ENCODE measurements at regions not wholly inside any gene's neighbourhood (a gene's known extent, or its start where the extent isn't known, plus 50 kb on each side); places are given as distances from the start of the nearest gene placed in this dataset.

DNA sequence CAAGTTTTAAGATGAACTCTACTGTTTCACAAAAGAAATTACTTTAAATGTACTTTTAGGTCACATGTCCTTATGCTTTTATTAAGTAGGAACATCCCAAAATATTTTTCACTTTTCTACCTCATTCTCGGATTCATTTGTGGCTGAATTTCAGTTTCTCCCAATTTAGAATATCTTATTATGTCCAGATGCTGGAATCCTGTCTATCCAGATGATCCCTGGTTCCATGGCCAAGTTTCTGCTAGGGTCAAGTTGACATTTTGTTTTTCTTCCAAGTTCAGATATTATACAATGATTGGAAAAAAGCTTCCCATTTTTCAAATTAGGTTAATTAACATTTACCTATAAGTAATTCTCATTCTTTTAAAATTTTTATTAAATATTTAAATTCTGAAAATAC is 181.8 kb upstream of the SLC16A7 start:
- Histone ChIP-seq H3K79me2 (no peaks in the 10 kb centered on the region), H2AFZ (no peak overlapping the region), H3K36me3 (replicated peaks; ENCODE audit: insufficient read depth, low read depth) (no peaks in the 10 kb centered on the region), H3K27me3 (no peaks in the 10 kb centered on the region), H3K4me2 (no peak overlapping the region), H4K20me1 (ENCODE audit: insufficient read depth, poor library complexity, severe bottlenecking) (no peaks in the 10 kb centered on the region), H3K27ac (no peak overlapping the region), H3K4me1 (ENCODE audit: insufficient read depth) (no peaks in the 10 kb centered on the region), H3K4me3 (no peak overlapping the region), H3K9me3 (ENCODE audit: low read depth) (no peaks in the 10 kb centered on the region), H3K9me2 (replicated peaks; ENCODE audit: insufficient read depth) (no peaks in the 10 kb centered on the region)
- WGBS (ENCODE audit: low lambda C conversion rate, missing lambda C conversion rate) = 89% methylated on average over 1 of the region's 1 CpG
- no peak for TF ChIP-seq EZH2phosphoT487 (IDR thresholded peaks at IDR 0.05; ENCODE audit: low read depth, severe bottlenecking, unreplicated experiment)
- no peak for TF ChIP-seq CTCF (IDR thresholded peaks at IDR 0.05; ENCODE audit: poor library complexity)
- no peak for TF ChIP-seq EZH2 (IDR thresholded peaks at IDR 0.05; ENCODE audit: borderline replicate concordance)
- no peak for DNase-seq (ENCODE audit: low spot score)

- no peak overlapping the region for H3K4me2 ChIP-seq
- no peaks in the 10 kb centered on the region for H3K9me3 ChIP-seq (ENCODE audit: low read depth)
- H3K27ac ChIP-seq = no peak overlapping the region
- no peaks in the 10 kb centered on the region for H4K20me1 ChIP-seq (ENCODE audit: insufficient read depth, poor library complexity, severe bottlenecking)
- no peak for DNase-seq (ENCODE audit: low spot score)
- no peak overlapping the region for H3K4me3 ChIP-seq
- H2AFZ ChIP-seq = no peak overlapping the region
- 73% methylated on average over 1 of the region's 1 CpG for WGBS (ENCODE audit: low lambda C conversion rate, missing lambda C conversion rate)
- peaks cover 5% of the 10 kb centered on the region for H3K4me1 ChIP-seq (ENCODE audit: insufficient read depth)
- no peaks in the 10 kb centered on the region for H3K9me2 ChIP-seq (replicated peaks; ENCODE audit: insufficient read depth)
- no peaks in the 10 kb centered on the region for H3K36me3 ChIP-seq (replicated peaks; ENCODE audit: insufficient read depth, low read depth)
- TF ChIP-seq CTCF (IDR thresholded peaks at IDR 0.05; ENCODE audit: poor library complexity) = no peak
- no peak for TF ChIP-seq EZH2phosphoT487 (IDR thresholded peaks at IDR 0.05; ENCODE audit: low read depth, severe bottlenecking, unreplicated experiment)
- TF ChIP-seq EZH2 (IDR thresholded peaks at IDR 0.05; ENCODE audit: borderline replicate concordance) = no peak
- H3K79me2 ChIP-seq = no peaks in the 10 kb centered on the region
- no peaks in the 10 kb centered on the region for H3K27me3 ChIP-seq
Observed at GRCh38 chr12:59408431-59408830, 187.4 kb upstream of the SLC16A7 start.

- no peaks in the 10 kb centered on the region for H3K9me3 ChIP-seq (ENCODE audit: low read depth)
- H3K27me3 ChIP-seq = no peaks in the 10 kb centered on the region
- no peaks in the 10 kb centered on the region for H4K20me1 ChIP-seq (ENCODE audit: insufficient read depth, poor library complexity, severe bottlenecking)
- WGBS (ENCODE audit: low lambda C conversion rate, missing lambda C conversion rate) = 74% methylated on average over 2 of the region's 2 CpGs
- H2AFZ ChIP-seq = no peak overlapping the region
- no peak overlapping the region for H3K27ac ChIP-seq
- DNase-seq (ENCODE audit: low spot score) = no peak
- H3K4me3 ChIP-seq = no peak overlapping the region
- peaks cover 5% of the 10 kb centered on the region for H3K4me1 ChIP-seq (ENCODE audit: insufficient read depth)
- TF ChIP-seq CTCF (IDR thresholded peaks at IDR 0.05; ENCODE audit: poor library complexity) (no peak), EZH2phosphoT487 (IDR thresholded peaks at IDR 0.05; ENCODE audit: low read depth, severe bottlenecking, unreplicated experiment) (no peak), EZH2 (IDR thresholded peaks at IDR 0.05; ENCODE audit: borderline replicate concordance) (no peak)
- no peak overlapping the region for H3K4me2 ChIP-seq
- H3K79me2 ChIP-seq = no peaks in the 10 kb centered on the region
- H3K36me3 ChIP-seq (replicated peaks; ENCODE audit: insufficient read depth, low read depth) = no peaks in the 10 kb centered on the region
- no peaks in the 10 kb centered on the region for H3K9me2 ChIP-seq (replicated peaks; ENCODE audit: insufficient read depth)
Observed at GRCh38 chr12:59407799-59408198, 188.0 kb upstream of the SLC16A7 start.

- DNase-seq (ENCODE audit: low spot score) = no peak
Observed at GRCh38 chr12:59405992-59406391, 189.8 kb upstream of the SLC16A7 start.

More at GRCh38 chr12:59405992-59406391, 189.8 kb upstream of the SLC16A7 start:
- Histone ChIP-seq H3K9me3 (ENCODE audit: low read depth) (no peaks in the 10 kb centered on the region), H3K36me3 (replicated peaks; ENCODE audit: insufficient read depth, low read depth) (no peaks in the 10 kb centered on the region), H3K4me2 (no peak overlapping the region), H3K4me1 (ENCODE audit: insufficient read depth) (peaks cover 5% of the 10 kb centered on the region), H3K4me3 (no peak overlapping the region), H2AFZ (no peak overlapping the region), H3K79me2 (no peaks in the 10 kb centered on the region), H4K20me1 (ENCODE audit: insufficient read depth, poor library complexity, severe bottlenecking) (no peaks in the 10 kb centered on the region), H3K27me3 (no peaks in the 10 kb centered on the region), H3K27ac (no peak overlapping the region), H3K9me2 (replicated peaks; ENCODE audit: insufficient read depth) (no peaks in the 10 kb centered on the region)
- no peak for TF ChIP-seq EZH2phosphoT487 (IDR thresholded peaks at IDR 0.05; ENCODE audit: low read depth, severe bottlenecking, unreplicated experiment)

Data from hepatocyte (in vitro differentiated cells).